GM23248 (cell line): ENCODE measurements at regions not wholly inside any gene's neighbourhood (a gene's known extent, or its start where the extent isn't known, plus 50 kb on each side); places are given as distances from the start of the nearest gene placed in this dataset.

Experiments
- EZH2 ChIP-seq: fragments of 200-600 bp; sonication (generic); IDR thresholded peaks from 2 replicates; pipeline ENCODE4 v1.6.1; 2018; ENCODE audit warnings: antibody characterized with exemption, mild to moderate bottlenecking; ENCODE audit not compliant: insufficient read depth, poor library complexity, severe bottlenecking
- EZH2phosphoT487 ChIP-seq: fragments of 200-600 bp; sonication (generic); IDR thresholded peaks from 2 replicates; pipeline ENCODE4 v1.6.1; 2018; ENCODE audit warnings: antibody characterized with exemption, moderate library complexity, mild to moderate bottlenecking, low read depth; ENCODE audit not compliant: insufficient read depth

- TF ChIP-seq EZH2, result no peak
- TF ChIP-seq EZH2phosphoT487, result no peak
Observed at GRCh38 chr1:193567937-193568336, 381.5 kb upstream of the B3GALT2 start.
